GM19468 (cell line): ENCODE measurements at regions not wholly inside any gene's neighbourhood (a gene's known extent, or its start where the extent isn't known, plus 50 kb on each side); places are given as distances from the start of the nearest gene placed in this dataset.
"Not testable (repeated sequence)": the region's sequence is repeated elsewhere in the genome, so short reads cannot be mapped to it uniquely, and the experiment has no call there.

Experiments used
- ATAC-seq: cut with Tn5 transposase; IDR thresholded peaks from one replicate; pipeline ENCODE4 v1.9.1; 2021; ENCODE audit warnings: mild to moderate bottlenecking, moderate library complexity, moderate number of reproducible peaks; ENCODE audit not compliant: unreplicated experiment; ENCODE audit errors: extremely low read depth

- no peak for ATAC-seq
These were observed 335.3 kb downstream of the IL20RB start for GRCh38 chr3:137293086-137293485.

DNA sequence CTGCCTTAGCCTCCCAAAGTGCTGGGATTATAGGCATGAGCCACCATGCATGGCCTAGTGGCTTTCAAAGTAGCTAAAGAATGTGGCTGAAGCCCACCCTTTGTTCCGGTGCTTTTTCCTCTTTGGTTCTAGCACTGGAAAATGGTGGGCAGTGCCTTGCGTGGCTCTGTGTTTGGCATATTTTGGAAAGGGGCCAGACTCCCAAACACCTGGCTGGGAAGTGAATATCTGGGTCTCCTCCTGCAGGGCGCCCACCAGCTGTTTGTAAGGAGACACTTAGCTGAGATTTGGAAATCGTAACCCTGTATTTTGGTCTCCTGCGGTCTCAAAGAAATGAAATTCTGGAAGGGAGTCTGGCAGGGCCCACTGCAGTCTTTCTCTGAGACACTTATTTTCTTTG lies 336.4 kb downstream of the IL20RB start:
- ATAC-seq, result no peak

DNA sequence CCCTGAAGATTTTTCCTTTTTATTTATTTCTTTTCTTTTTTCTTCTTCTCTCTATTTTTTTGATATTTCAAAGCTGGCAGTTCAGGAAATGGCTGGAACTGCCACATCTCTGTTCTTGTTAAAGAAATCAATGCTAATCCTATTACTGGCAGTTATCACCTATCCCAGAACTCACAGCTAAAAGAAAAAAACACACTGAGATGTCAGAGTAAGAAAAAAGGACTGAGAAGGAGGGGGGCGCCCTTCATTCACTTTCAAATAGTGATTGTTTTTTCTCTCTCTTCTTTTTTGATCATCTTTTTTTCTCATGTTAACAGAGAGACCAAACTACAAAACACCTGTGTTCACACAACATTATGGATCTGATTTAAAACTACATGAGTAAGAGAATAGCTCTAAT lies 337.1 kb downstream of the IL20RB start:
- no peak for ATAC-seq

DNA sequence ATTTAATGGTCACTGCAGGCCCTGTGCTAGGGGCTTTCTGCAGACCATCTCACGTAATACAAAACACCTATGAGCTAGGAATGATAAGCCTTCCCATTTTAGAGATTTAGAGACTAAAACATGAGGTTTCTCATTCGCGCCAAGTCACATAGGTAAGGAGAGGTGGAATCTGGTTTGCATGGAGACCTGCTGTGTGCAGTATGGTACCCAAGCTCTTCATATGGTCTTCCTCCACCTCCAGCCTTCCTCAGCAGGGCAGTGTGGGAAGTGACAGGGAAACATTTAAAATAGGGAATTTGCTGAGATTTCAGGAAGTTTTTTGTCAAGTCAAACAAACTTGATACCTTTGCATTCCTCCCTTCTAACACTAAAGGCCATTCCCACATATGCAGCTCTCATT lies 337.6 kb downstream of the IL20RB start:
- no peak for ATAC-seq

DNA sequence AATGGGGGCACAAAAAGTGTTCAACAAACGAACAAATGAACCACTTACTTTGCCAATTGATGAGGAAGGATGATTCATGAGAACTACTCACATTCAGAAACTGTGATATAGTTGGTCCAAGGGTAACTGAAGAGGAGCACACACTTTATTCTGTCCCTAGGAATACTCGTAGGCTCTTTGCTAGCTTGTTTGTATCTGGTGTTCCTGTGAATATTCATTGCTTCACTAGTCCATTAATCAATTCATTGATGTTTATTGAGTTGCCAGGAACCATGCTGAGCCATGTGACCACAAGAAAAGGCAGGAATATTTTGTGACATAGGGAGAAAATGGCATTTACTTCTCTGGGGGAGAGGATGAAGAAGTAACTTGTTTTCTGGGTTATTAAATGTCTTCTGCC lies 338.3 kb downstream of the IL20RB start:
- ATAC-seq, result no peak

DNA sequence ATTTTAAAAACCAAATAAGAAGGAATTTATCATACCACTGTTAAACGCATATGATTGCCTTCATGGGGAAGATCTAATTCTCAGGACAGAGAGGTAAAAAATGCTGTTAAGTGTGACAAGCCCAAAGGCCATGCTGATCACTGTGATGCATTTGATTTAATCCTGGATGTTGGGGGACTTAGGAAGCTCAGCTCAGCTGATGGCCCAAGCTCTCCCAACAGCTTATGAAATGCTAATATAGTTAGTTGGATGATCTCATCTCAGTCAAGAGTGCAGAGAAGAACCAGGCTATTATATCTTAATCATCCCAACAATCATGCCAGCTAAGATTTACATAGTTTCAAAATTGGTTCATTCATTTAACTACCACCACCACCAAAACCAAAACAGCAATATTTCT lies 340.0 kb downstream of the IL20RB start:
- no peak for ATAC-seq

GRCh38 chr3:137300703-137301102 lies 342.9 kb downstream of the IL20RB start:
- ATAC-seq, result no peak

DNA sequence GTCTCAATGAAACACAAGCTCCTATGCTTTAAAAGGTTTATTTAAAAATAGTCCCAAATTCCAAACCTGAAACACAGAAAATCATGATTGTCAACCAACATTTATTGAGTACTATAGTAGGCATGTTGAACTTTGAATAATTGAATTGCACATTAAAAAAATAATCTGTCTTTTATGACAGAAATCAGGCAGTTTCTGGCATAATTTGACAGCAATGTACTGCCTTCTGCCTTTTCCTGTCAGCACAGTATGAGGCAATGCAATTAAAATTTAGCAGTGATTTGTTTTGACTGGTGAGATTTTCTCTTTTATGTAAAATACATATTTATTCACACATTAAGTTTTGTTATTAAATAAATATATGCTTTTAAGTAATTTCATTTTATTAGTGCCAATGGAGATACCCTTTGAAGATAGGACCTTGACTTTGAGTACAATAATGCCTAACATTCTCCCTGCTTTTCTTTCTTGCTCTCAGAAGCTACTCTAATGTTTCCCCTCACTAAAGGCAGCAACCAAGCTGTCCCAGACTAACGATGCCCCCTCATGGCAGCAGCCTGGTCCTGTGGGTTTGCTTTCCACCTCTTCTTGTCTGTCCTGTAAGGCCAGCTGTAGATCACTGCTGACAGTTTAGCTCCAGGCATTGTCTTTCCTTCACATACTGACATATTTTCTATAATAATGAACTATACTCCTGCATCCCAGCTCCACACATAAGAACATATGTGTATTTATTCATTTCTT lies 346.7 kb downstream of the IL20RB start:
- ATAC-seq, result no peak

- no peak for ATAC-seq
These were observed 366.3 kb downstream of the IL20RB start for GRCh38 chr3:137324114-137324513.

- ATAC-seq, result no peak
These were observed 367.4 kb downstream of the IL20RB start for GRCh38 chr3:137325170-137325569.

DNA sequence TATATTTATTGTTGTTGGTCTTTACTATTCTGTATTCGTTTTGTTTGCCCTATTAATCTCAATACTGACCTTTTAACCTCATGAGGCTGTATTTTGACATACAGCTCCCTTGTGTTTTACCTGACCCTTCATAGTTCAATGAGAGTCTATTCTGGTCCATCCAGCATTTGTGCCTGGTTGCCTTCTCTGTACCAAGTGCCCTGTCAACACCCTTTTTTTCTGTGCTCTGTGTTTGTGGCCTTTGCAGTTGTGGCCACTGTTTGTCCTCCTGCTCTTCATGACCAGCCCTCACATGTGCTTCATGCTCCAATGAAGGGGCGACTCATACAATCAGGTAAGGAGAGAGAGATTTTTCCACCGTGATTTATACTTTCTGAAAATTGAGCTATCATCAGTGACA lies 368.2 kb downstream of the IL20RB start:
- ATAC-seq, result no peak

DNA sequence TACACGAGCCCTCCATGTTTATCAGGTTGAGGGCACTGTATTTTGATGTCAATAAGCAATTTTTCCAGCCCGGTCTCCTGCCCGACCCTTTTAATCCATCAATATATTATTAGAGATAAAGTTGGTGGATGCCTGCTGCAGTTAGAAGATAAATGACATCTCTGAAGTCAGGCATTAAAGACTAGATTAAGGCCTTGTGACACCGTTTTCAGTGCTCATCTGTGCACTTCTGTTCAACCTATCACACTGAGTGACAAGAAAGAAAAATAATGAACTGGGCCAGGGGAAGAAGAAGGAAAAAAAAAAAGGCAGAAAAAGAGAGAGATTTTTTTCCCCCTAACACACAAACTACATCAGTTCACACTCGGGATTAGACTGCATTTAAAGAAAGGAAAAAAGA lies 371.8 kb downstream of the IL20RB start:
- no peak for ATAC-seq

DNA sequence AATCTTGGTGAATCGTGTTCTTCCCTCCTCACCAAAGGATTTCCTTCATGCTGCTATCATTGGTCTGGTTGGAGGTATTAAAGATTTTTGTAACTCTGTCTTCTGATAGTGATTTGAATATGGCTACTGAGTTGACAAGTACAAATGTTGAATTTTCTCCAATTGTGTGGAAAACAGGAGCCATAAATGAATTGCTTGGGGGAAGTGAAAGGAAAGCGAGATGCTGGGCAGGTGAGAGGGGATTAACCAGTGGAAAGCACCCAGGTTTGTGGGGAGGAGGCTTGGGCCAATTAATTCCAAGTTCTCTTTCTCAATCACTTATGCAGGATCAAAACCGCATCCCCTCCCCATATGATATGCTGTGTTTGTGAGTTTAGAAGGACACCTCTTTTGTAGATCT lies 372.5 kb downstream of the IL20RB start:
- ATAC-seq, result no peak

DNA sequence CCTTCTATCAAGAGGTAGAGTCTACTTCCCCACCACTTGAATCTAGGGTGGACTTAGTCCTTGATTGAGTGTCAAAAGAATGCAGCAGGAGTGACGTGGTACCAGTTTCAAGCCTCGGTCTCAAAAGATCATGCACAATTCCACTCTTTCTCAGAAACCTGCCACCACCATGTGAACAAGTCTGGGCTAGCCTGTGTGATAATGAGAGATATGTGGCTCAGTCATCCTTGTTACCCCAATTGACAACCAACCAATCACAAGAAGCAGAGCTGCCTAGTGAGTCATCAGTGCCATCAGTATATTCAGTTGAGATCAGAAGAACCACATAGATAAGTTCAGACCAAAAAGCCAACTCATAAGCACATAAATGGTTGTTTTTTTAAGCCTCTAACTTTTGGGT lies 374.5 kb downstream of the IL20RB start:
- ATAC-seq, result no peak

DNA sequence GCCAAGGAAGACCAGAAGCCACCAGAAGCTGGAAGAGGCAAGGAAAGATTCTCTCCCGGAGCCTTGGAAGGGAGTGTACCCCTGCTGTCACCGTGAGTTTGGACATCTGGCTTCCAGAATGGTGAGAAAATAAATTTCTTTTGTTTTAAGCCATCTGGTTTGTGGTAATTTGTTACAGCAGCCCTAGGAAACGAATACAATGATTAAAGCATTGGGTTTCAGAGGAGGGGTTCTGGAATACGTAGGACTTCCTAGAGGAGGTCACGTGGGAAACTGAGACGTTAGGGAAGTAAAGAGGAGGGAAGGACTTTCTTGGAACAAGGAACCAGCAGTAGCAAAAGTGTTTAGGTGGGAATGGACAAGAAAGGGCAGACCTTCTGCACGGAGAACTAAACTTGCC lies 377.7 kb downstream of the IL20RB start:
- no peak for ATAC-seq

GRCh38 chr3:137338400-137338799 lies 380.6 kb downstream of the IL20RB start:
- not testable (repeated sequence) for ATAC-seq

DNA sequence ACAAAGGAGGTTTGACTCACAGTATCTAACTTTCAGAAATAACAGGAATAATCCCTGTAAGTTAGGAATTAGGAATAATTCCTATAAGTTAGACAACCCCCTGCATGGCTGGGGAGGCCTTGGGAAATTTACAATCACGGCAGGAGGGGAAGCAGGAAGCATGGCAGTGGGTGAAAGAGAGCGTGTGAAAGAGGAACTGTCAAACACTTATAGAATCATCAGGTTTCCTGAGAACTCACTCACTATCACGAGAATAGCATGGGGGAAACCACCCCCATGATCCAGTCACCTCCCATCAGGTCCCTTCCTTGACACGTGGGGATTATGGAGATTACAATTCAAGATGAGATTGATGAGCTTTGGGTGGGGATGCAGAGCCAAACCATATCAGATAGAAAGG lies 385.5 kb downstream of the IL20RB start:
- ATAC-seq, result no peak

DNA sequence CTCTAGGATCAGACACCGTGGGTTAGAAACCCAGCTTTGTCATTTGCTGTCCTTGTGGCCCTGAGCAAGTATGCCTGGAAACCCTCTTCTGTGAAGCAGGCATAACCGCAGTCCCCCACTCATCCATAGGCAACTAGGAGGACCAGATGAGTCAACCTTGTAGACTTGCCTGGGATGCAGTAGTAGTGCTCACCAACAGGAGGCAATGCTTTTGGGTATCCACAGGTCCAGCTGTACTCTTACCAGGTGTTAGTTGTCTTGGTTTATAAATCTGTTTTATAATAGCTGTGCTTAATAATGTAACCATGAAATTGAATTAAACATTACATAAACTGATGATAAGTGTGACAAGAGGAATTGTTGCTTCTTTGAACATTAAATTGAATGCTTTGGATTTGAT lies 389.3 kb downstream of the IL20RB start:
- ATAC-seq, result no peak

- no peak for ATAC-seq
These were observed 390.1 kb downstream of the IL20RB start for GRCh38 chr3:137347817-137348368.

DNA sequence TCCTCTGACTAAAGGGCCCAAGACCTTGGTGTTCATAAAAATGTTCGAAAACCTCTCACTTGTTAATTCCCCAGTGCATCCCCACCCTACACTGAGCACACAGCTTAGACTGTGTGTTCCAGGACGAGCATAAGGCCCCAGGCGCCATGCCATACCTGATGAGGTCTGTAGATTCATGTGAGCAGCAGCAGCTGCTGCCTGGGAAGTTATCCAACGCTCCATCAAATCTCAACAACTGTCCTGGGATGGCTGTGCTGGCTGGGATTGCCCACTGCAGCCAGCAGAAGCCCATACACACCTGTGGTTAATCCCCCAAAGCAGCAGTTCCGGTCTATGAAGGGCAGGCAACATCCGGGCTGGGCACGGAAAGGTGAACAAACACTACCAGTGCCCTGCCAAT lies 391.2 kb downstream of the IL20RB start:
- ATAC-seq, result no peak

- ATAC-seq, result no peak
These were observed 392.0 kb downstream of the IL20RB start for GRCh38 chr3:137349557-137350348.
